Kidney glomerular epithelial cell (primary cell): ENCODE measurements at regions not wholly inside any gene's neighbourhood (a gene's known extent, or its start where the extent isn't known, plus 50 kb on each side); places are given as distances from the start of the nearest gene placed in this dataset.

ENCODE experiments used
- DNase-seq: peaks from one replicate; lab custom pipeline; 2025; lab: John Stamatoyannopoulos, UW

- DNase-seq: no peak
Measured at GRCh38 chr6:148105695-148106094, 236.9 kb upstream of the SASH1 start.

GRCh38 chr6:148107911-148108310 is 234.7 kb upstream of the SASH1 start:
- no peak for DNase-seq

GRCh38 chr6:148109732-148110131 is 232.9 kb upstream of the SASH1 start:
- DNase-seq: no peak

- DNase-seq: no peak
Measured at GRCh38 chr6:148110925-148111324, 231.7 kb upstream of the SASH1 start.

- no peak for DNase-seq
Measured at GRCh38 chr6:148112851-148113319, 229.8 kb upstream of the SASH1 start.

- DNase-seq: no peak
Measured at GRCh38 chr6:148116001-148116400, 226.6 kb upstream of the SASH1 start.

GRCh38 chr6:148118244-148118643 is 224.4 kb upstream of the SASH1 start:
- no peak for DNase-seq

- no peak for DNase-seq
Measured at GRCh38 chr6:148128014-148128730, 214.5 kb upstream of the SASH1 start.

GRCh38 chr6:148134592-148134991 is 208.0 kb upstream of the SASH1 start:
- no peak for DNase-seq

- no peak for DNase-seq
Measured at GRCh38 chr6:148136586-148136985, 206.1 kb upstream of the SASH1 start.

GRCh38 chr6:148137652-148138051 is 205.0 kb upstream of the SASH1 start:
- no peak for DNase-seq

GRCh38 chr6:148138573-148138972 is 204.1 kb upstream of the SASH1 start:
- no peak for DNase-seq

GRCh38 chr6:148140772-148141557 is 201.7 kb upstream of the SASH1 start:
- DNase-seq: no peak

GRCh38 chr6:148142821-148143220 is 199.8 kb upstream of the SASH1 start:
- DNase-seq: no peak

- no peak for DNase-seq
Measured at GRCh38 chr6:148143771-148144170, 198.9 kb upstream of the SASH1 start.

- DNase-seq: peak; percentile 56
Measured at GRCh38 chr6:148144917-148145521, 197.6 kb upstream of the SASH1 start.

GRCh38 chr6:148146717-148147462 is 195.7 kb upstream of the SASH1 start:
- DNase-seq: peak; percentile 37

- no peak for DNase-seq
Measured at GRCh38 chr6:148147463-148147830, 195.2 kb upstream of the SASH1 start.

- DNase-seq: no peak
Measured at GRCh38 chr6:148151896-148152643, 190.6 kb upstream of the SASH1 start.

- DNase-seq: no peak
Measured at GRCh38 chr6:148154668-148155067, 188.0 kb upstream of the SASH1 start.

GRCh38 chr6:148155293-148155692 is 187.3 kb upstream of the SASH1 start:
- no peak for DNase-seq

GRCh38 chr6:148157841-148158240 is 184.8 kb upstream of the SASH1 start:
- DNase-seq: peak; percentile 39
